Hematopoietic multipotent progenitor cell (in vitro differentiated cells): ENCODE measurements at regions not wholly inside any gene's neighbourhood (a gene's known extent, or its start where the extent isn't known, plus 50 kb on each side); places are given as distances from the start of the nearest gene placed in this dataset.

Experiments used
- DNase-seq, 3 donors: peaks; one replicate each; pipeline ENCODE4 v3.0.0-alpha.2; 2011 to 2015; ENCODE audit warnings: low read depth in 2 of 3, low spot score in 2 of 3

GRCh38 chr14:82309199-82309598 is 775.5 kb upstream of the SEL1L start:
- no peak for DNase-seq

GRCh38 chr14:82313889-82314288 is 780.2 kb upstream of the SEL1L start:
- DNase-seq: no peak

- no peak for DNase-seq
Measured at GRCh38 chr14:82328442-82328841, 794.8 kb upstream of the SEL1L start.

GRCh38 chr14:82341261-82341810 is 807.7 kb upstream of the SEL1L start:
- DNase-seq: no peak

- no peak for DNase-seq
Measured at GRCh38 chr14:82342596-82342995, 808.9 kb upstream of the SEL1L start.

- no peak for DNase-seq
Measured at GRCh38 chr14:82345184-82345583, 811.5 kb upstream of the SEL1L start.

GRCh38 chr14:82354126-82354525 is 820.5 kb upstream of the SEL1L start:
- no peak for DNase-seq

- DNase-seq: no peak
Measured at GRCh38 chr14:82359201-82359600, 825.5 kb upstream of the SEL1L start.

- no peak for DNase-seq
Measured at GRCh38 chr14:82362452-82362851, 828.8 kb upstream of the SEL1L start.

- DNase-seq: no peak
Measured at GRCh38 chr14:82365471-82365870, 831.8 kb upstream of the SEL1L start.

- no peak for DNase-seq
Measured at GRCh38 chr14:82366803-82367202, 833.1 kb upstream of the SEL1L start.

GRCh38 chr14:82379291-82379690 is 845.6 kb upstream of the SEL1L start:
- no peak for DNase-seq

- DNase-seq: no peak
Measured at GRCh38 chr14:82385048-82385447, 851.4 kb upstream of the SEL1L start.

- DNase-seq: no peak
Measured at GRCh38 chr14:82387699-82388098, 854.0 kb upstream of the SEL1L start.

- no peak for DNase-seq
Measured at GRCh38 chr14:82388488-82388887, 854.8 kb upstream of the SEL1L start.

- no peak for DNase-seq
Measured at GRCh38 chr14:82390586-82390985, 856.9 kb upstream of the SEL1L start.

GRCh38 chr14:82394916-82395315 is 861.3 kb upstream of the SEL1L start:
- no peak for DNase-seq

- DNase-seq: no peak
Measured at GRCh38 chr14:82398256-82398655, 864.6 kb upstream of the SEL1L start.

GRCh38 chr14:82403987-82404386 is 870.3 kb upstream of the SEL1L start:
- no peak for DNase-seq

- no peak for DNase-seq
Measured at GRCh38 chr14:82410064-82410463, 876.4 kb upstream of the SEL1L start.

GRCh38 chr14:82411298-82411697 is 877.6 kb upstream of the SEL1L start:
- no peak for DNase-seq

GRCh38 chr14:82412545-82412944 is 878.9 kb upstream of the SEL1L start:
- no peak for DNase-seq

- DNase-seq: no peak
Measured at GRCh38 chr14:82414853-82415539, 881.3 kb upstream of the SEL1L start.
